GM12874 (cell line): ENCODE measurements at regions not wholly inside any gene's neighbourhood (a gene's known extent, or its start where the extent isn't known, plus 50 kb on each side); places are given as distances from the start of the nearest gene placed in this dataset.

Experiments
- CTCF ChIP-seq: IDR thresholded peaks from 2 replicates; pipeline ENCODE4 v1.5.1; 2011; ENCODE audit warnings: low read depth, mild to moderate bottlenecking, control low read depth, low read length, moderate library complexity; ENCODE audit not compliant: insufficient read depth

DNA sequence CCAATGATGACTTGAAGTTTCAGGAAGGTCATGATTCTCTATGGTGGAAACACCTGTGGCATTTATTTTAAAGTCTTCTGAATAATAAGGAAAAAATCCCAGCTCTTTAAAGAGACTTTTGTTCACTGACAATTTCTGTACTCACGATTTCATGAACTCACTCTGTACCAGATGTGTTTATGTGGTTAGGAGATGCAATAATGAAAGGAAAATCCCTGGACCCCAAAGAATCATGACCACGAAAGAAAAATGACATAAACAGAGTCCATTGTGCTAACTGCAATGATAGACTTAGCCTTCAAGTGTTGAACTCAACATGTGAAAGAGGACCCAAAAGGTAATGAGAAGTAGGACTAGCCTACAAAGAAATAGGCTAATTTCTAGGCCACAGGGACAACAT lies 947.5 kb downstream of the CDH11 start:
- no peak for TF ChIP-seq CTCF

- no peak for TF ChIP-seq CTCF
Measured at GRCh38 chr16:64172652-64173051, 949.2 kb downstream of the CDH11 start.

- no peak for TF ChIP-seq CTCF
Measured at GRCh38 chr16:64172226-64172625, 949.6 kb downstream of the CDH11 start.

DNA sequence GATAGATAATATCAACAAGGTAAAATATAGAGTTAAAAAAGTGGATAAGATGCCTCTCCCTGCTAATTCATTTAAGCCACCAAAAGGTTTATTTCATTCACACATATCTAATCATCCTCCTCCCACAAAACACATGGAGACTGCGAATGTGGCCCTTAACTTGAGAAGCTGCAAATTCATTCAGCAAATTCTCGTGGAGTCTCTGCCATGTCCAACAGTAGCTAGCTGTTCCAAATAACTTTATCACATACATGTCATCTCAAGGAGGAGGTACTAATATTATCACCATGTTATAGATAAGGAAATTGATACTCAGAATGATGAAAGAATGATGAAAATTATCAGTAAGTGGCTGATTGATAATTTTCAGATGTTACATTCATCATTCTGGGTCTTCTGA lies 950.2 kb downstream of the CDH11 start:
- TF ChIP-seq CTCF = no peak

- no peak for TF ChIP-seq CTCF
Measured at GRCh38 chr16:64168371-64168770, 953.5 kb downstream of the CDH11 start.

DNA sequence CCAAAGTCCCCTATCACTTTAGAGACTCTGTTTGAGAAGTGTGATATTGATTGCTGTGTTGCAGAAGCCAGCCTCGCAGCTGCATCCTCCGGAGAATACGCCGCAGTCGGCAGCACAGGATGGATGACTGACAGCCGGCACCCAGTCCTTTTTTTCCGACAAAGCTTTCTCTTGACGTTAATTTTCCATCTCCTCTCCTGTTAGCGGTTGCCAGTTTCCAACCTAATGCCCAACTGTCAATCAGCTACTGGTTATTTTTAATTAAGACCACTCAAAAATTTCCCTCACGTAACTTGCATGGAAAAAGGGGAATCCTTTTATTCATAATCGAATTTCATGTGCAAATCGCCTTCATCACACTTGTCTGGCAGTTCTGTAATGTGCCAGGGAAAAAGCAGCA lies 953.9 kb downstream of the CDH11 start:
- no peak for TF ChIP-seq CTCF

DNA sequence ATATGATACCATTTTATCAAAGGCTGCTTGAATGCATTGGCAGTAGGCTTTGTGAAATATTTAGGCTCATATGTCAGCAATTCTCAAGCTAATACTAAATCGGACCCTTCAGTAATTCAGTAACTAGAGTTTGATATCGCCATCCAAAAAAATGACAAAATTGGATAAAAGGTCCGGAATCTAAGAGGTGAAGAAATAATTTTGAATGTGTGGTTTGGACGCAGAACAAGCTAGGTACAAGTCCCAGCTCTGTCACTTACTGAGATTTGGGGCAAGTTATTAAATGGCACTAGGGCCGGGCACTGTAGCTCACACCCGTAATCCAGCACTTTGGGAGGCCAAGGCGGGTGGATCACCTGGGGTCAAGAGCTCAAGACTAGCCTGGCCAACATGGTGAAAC lies 956.5 kb downstream of the CDH11 start:
- no peak for TF ChIP-seq CTCF
